Esophagus squamous epithelium (tissue), 5 donors: ENCODE measurements at regions not wholly inside any gene's neighbourhood (a gene's known extent, or its start where the extent isn't known, plus 50 kb on each side); places are given as distances from the start of the nearest gene placed in this dataset.
"Not testable (repeated sequence)": the region's sequence is repeated elsewhere in the genome, so short reads cannot be mapped to it uniquely, and the experiment has no call there.

Source experiments
- DNase-seq: peaks from one replicate; lab custom pipeline; 2025; lab: John Stamatoyannopoulos, UW
- H3K27ac ChIP-seq, 4 donors: fragments of 200-600 bp; sonication (generic); one replicate each; pipeline ENCODE4 v1.5.1; 2016 to 2019; ENCODE audit warnings: mild to moderate bottlenecking in 1 of 4
- H3K27me3 ChIP-seq, 4 donors: fragments of 200-600 bp; sonication (generic); 1 replicate in 3 of 4; 2 replicates in 1 of 4; pipeline versions ENCODE4 v1.5.1 to v1.6.0; 2017 to 2021; ENCODE audit warnings: antibody characterized with exemption in 1 of 4
- H3K36me3 ChIP-seq, 3 donors: fragments of 200-600 bp; sonication (generic); one replicate each; pipeline ENCODE4 v1.5.1; 2016 to 2019
- H3K4me1 ChIP-seq, 3 donors: fragments of 200-600 bp; sonication (generic); one replicate each; pipeline ENCODE4 v1.5.1; 2017 to 2019
- H3K4me3 ChIP-seq, 4 donors: fragments of 200-600 bp; sonication (generic); 1 replicate in 3 of 4; 2 replicates in 1 of 4; pipeline ENCODE4 v1.5.1; 2016 to 2019; ENCODE audit warnings: mild to moderate bottlenecking in 2 of 4, moderate library complexity in 1 of 4
- H3K9me3 ChIP-seq, 3 donors: fragments of 200-600 bp; sonication (generic); one replicate each; pipeline ENCODE4 v1.5.1; 2016 to 2019
- WGBS, 2 donors: methylation state at CpG; one replicate each; pipeline ENCODE4 v1.1.5; 2018; 5-methylcytosine and 5-hydroxymethylcytosine counted together
- intact Hi-C: fragments of 100-400 bp; cut with DNase I; formaldehyde crosslinking; loops from one replicate; pipeline ENCODE4 v1.15.0; 2022
- donor health status: DM: yes; HTN: yes; CAD: no.

- H3K9me3 ChIP-seq, H3K36me3 ChIP-seq, intact Hi-C loops, H3K27me3 ChIP-seq, DNase-seq, H3K27ac ChIP-seq, H3K4me1 ChIP-seq: not testable (repeated sequence)
- peak overlapping the region in 1 of 4 donors; percentile 23 for H3K4me3 ChIP-seq
- 35 to 51% methylated on average over 18 to 21 of the region's 26 CpGs for WGBS, 2 donors
Observed at GRCh38 chr15:24427055-24427400, 248.5 kb upstream of the NPAP1 start.

GRCh38 chr15:24435075-24435820, 240.3 kb upstream of the NPAP1 start:
- DNase-seq, H3K4me1 ChIP-seq, H3K27ac ChIP-seq, H3K36me3 ChIP-seq, H3K4me3 ChIP-seq, H3K9me3 ChIP-seq, H3K27me3 ChIP-seq, intact Hi-C loops: not testable (repeated sequence)
- WGBS, 2 donors: 43 to 49% methylated on average over 1 to 2 of the region's 2 CpGs

DNA sequence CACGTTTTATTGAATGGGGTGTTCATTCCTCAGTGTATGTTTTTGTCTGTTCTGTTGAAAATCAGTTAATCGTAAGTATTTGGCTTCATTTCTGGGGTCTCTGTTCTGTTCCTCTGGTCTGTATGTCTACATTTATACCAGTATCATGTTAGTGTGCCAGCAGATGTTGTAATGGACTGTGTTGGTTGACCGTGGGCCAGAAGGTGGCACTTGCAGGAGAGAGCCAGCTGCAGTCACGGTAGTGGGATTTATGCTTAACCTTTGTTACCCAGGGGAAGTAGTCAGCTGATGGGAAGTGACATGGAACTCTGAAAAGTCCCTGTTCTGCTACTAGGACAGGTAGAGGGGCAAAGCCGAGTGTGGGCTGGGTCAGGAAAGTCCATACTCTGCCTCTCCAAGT, 238.3 kb upstream of the NPAP1 start:
- H3K27me3 ChIP-seq, H3K9me3 ChIP-seq, H3K4me3 ChIP-seq, H3K4me1 ChIP-seq, intact Hi-C loops, DNase-seq, H3K36me3 ChIP-seq, H3K27ac ChIP-seq: not testable (repeated sequence)
- WGBS, 2 donors: 12 to 49% methylated on average over 1 to 4 of the region's 5 CpGs

DNA sequence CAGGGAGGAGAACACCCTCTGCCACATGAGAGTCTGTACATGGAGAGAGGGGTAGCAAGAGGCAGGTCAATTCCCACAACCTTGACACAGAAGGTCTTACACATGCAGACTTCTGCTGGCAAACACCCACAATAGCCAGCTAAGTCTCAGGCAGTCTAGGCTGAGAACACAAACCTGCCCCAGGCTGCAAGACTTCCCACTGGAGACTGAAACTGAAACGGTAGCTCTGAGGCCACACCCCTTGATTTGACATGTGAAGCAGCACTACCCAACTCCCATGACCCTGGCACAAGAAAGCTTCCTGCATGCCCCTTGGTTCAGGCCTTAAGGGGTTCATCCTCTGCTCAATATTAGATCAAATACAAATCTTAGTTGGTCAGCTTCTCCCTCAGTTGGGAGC, 237.8 kb upstream of the NPAP1 start:
- H3K36me3 ChIP-seq, intact Hi-C loops, H3K9me3 ChIP-seq, H3K4me3 ChIP-seq, H3K4me1 ChIP-seq, H3K27ac ChIP-seq, DNase-seq, H3K27me3 ChIP-seq: not testable (repeated sequence)
- no CpG with 5 or more reads among the region's 1 CpG for WGBS, 2 donors

DNA sequence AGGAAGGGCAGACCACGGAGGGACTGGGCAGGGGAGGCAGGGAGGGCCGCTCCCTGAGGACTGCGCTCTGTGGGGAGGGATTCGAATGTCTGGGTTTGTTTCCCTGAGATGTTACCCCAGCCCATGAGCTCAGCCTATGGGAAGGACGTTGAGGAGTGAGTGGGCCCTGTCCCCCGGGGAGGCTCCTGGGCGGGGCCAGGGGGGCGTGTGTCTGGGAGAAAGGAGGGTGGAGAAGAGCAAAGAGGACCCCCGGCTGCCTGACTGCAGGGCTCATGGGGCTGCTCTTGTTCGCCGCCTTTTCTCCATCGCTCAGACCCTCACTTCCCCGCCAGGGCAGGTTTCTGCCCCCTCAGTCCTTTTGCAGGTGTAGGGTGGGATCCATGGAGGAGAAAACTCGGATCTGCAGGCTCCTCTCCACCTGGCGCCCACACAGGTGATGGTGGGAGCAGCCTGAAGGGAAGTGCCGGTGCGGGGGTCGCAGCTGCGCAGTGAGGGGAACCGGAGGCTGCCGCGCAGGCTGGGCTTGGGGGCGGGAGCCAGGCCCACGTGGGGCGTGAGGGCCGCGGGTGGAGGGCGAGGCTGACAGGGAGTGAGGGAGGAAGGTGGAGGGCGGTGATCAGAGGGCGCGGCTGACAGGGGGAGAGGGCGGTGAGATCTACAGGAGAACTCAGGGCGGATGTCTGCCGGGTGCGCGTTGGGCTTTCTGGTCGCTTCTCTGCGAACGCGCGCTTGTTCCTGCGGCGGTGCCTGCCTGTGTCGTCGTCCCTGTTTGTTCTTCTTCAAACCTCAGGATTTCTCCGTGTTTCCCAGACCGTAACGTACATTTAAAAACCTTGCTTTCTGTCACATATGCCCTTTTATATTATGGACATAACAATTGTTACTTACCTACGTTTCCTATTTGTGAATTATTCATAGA, 198.2 kb upstream of the NPAP1 start:
- DNase-seq, intact Hi-C loops: not testable (repeated sequence)

GRCh38 chr15:24485885-24486567, 189.5 kb upstream of the NPAP1 start:
- H3K4me3 ChIP-seq, H3K9me3 ChIP-seq, intact Hi-C loops, H3K27me3 ChIP-seq, DNase-seq, H3K27ac ChIP-seq, H3K36me3 ChIP-seq, H3K4me1 ChIP-seq: not testable (repeated sequence)
- WGBS, 2 donors: 60 to 80% methylated on average over 2 to 6 of the region's 14 CpGs

More for the DNA sequence above, 198.2 kb upstream of the NPAP1 start:
- not testable (repeated sequence) for H3K4me3 ChIP-seq, H3K9me3 ChIP-seq, H3K27me3 ChIP-seq, H3K36me3 ChIP-seq, H3K27ac ChIP-seq, H3K4me1 ChIP-seq
- 32 to 43% methylated on average over 25 to 29 of the region's 49 CpGs for WGBS, 2 donors

DNA sequence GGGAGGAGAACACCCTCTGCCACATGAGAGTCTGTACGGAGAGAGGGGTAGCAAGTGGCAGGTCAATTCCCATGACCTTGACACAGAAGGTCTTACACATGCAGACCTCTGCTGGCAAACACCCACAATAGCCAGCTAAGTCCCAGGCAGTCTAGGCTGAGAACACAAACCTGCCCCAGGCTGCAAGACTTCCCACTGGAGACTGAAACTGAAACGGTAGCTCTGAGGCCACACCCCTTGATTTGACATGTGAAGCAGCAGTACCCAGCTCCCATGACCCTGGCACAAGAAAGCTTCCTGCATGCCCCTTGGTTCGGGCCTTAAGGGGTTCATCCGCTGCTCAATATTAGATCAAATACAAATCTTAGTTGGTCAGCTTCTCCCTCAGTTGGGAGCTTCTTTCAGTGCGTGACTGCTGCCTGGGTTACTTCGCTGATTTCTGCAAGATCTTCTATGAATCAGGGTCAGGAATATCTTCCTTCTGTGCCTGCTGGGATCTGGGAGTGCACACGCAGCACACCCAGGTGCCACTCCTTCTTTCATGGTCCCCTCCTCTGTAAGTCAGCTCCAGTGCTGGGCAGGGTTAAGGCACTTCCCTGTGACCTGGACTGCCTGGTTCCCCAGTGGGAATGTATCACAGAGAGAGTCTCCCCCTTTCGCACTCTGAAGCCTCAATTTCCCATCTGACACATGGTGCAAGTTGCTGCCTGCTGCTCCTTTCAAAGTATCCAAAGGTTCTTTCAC, 187.2 kb upstream of the NPAP1 start:
- H3K27me3 ChIP-seq, H3K27ac ChIP-seq, DNase-seq, H3K4me1 ChIP-seq, intact Hi-C loops, H3K36me3 ChIP-seq, H3K9me3 ChIP-seq, H3K4me3 ChIP-seq: not testable (repeated sequence)
- 43 to 64% methylated on average over 2 to 8 of the region's 8 CpGs for WGBS, 2 donors

GRCh38 chr15:24505216-24505615, 170.4 kb upstream of the NPAP1 start:
- H3K4me1 ChIP-seq, H3K9me3 ChIP-seq, H3K4me3 ChIP-seq, H3K27me3 ChIP-seq, H3K27ac ChIP-seq, H3K36me3 ChIP-seq, DNase-seq, intact Hi-C loops: not testable (repeated sequence)
- 85 to 89% methylated on average over 10 to 11 of the region's 11 CpGs for WGBS, 2 donors

DNA sequence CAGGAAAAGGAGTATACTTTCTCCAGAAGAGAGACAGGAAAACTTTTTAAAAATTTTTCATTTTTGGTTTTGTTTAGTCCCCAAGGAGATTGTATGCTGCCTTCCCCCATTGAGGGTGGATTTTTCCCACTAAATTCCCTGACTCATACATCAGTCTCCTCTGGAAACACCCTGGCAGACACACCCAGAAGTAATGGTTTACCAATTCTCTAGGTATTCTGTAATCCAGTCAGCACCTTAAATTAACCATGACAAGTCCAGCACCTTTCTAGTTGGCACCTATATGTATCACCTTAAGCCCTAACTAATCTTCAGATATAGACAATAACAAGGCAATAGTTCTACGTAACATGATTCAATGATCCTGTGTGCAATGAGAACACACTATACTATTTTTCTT, 165.9 kb upstream of the NPAP1 start:
- H3K4me1 ChIP-seq, H3K4me3 ChIP-seq, intact Hi-C loops, H3K27ac ChIP-seq, DNase-seq, H3K9me3 ChIP-seq, H3K36me3 ChIP-seq, H3K27me3 ChIP-seq: not testable (repeated sequence)
- WGBS, 2 donors: 40 to 69% methylated on average over 1 of the region's 1 CpG

- intact Hi-C loops, H3K4me1 ChIP-seq, H3K4me3 ChIP-seq, H3K36me3 ChIP-seq, H3K9me3 ChIP-seq, H3K27ac ChIP-seq, DNase-seq, H3K27me3 ChIP-seq: not testable (repeated sequence)
- WGBS, 2 donors: 76 to 93% methylated on average over 3 of the region's 3 CpGs
Observed at GRCh38 chr15:24511598-24511997, 164.0 kb upstream of the NPAP1 start.

- H3K4me1 ChIP-seq, H3K27ac ChIP-seq, intact Hi-C loops, H3K36me3 ChIP-seq, DNase-seq, H3K4me3 ChIP-seq, H3K27me3 ChIP-seq, H3K9me3 ChIP-seq: not testable (repeated sequence)
- WGBS, 2 donors: 82 to 91% methylated on average over 3 to 4 of the region's 4 CpGs
Observed at GRCh38 chr15:24518772-24519171, 156.8 kb upstream of the NPAP1 start.

DNA sequence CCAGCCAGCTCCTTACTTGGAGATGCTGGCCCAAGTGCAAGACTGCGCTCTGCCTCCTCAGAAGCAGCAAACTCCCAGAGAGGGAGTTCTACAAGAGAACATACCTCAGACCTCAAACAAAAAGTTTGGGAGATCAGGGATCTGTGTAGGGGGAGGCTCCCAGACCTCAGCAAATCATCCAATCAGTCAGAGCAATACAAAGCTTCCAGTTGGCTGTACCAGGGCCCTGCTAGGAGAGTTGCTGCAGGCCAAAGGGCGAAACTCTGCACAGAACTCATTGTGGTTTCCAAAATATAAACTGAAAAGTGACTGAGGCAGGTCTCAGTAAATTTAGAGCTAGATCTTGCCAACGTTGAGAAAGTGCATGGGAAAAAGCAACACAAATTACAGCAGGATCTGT, 144.3 kb upstream of the NPAP1 start:
- H3K27ac ChIP-seq, H3K4me1 ChIP-seq, H3K9me3 ChIP-seq, intact Hi-C loops, H3K4me3 ChIP-seq, DNase-seq, H3K27me3 ChIP-seq, H3K36me3 ChIP-seq: not testable (repeated sequence)
- WGBS, 2 donors: 31 to 63% methylated on average over 2 to 3 of the region's 3 CpGs
